ENCODE measurements at regions not wholly inside any gene's neighbourhood (a gene's known extent, or its start where the extent isn't known, plus 50 kb on each side); places are given as distances from the start of the nearest gene placed in this dataset.

DNA sequence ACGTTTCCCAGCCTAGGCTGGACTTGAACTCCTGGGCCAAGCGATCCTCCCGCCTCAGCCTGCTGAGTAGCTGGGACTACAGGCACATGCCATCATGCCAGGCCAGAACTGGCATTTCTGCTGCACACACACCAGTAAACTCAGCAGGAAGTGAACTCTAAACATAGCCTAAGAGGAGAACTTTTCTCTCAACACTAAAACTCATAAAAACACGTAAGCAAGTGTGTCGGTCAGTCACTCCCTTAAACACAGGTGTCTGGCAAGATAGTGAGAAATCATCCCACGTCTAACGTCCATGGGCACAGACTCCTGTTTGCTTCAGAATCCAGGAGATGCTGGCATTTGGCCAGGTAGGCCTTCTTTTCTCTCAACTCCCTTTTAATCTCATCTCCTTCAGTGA lies 104.8 kb downstream of the RPL27A start:
- no TSS peak for BruUV-seq (replicated peaks)
- no peak overlapping the region for H3K4me2 ChIP-seq (ENCODE audit: low read length)
- intact Hi-C loops (cut with micrococcal nuclease; ENCODE audit: unreplicated experiment), result no loop called here
- no peaks in the 10 kb centered on the region for H4K20me1 ChIP-seq (ENCODE audit: insufficient read depth, low read length)
- TF ChIP-seq CTCF (conservative IDR thresholded peaks at IDR 0.05; ENCODE audit: low read length), result no peak
- no peak for TF ChIP-seq EZH2phosphoT487 (IDR thresholded peaks at IDR 0.05; ENCODE audit: borderline replicate concordance, low read depth, low read length)
- no peaks in the 10 kb centered on the region for H3K9me2 ChIP-seq (ENCODE audit: insufficient read depth, low read length)
- DNase-seq (ENCODE audit: low spot score), result no peak
- no peaks in the 10 kb centered on the region for H3K9me3 ChIP-seq (ENCODE audit: low read length)
- H2AFZ ChIP-seq (ENCODE audit: low read length), result no peak overlapping the region
- ChIA-PET CTCF (ENCODE audit: unreplicated experiment) (no interaction called here), POLR2A (no interaction called here)
- no peaks in the 10 kb centered on the region for H3K4me1 ChIP-seq (ENCODE audit: insufficient read depth, low read length, poor library complexity, severe bottlenecking)
- H3K4me3 ChIP-seq (ENCODE audit: low read depth, low read length, poor library complexity, severe bottlenecking), result no peak overlapping the region
- no peaks in the 10 kb centered on the region for H3K36me3 ChIP-seq (ENCODE audit: insufficient read depth, low read length)
- H3K79me2 ChIP-seq (ENCODE audit: insufficient read depth, low read depth, low read length), result no peaks in the 10 kb centered on the region
- H3K27ac ChIP-seq (ENCODE audit: low read depth, low read length, poor library complexity, severe bottlenecking), result no peak overlapping the region

DNA sequence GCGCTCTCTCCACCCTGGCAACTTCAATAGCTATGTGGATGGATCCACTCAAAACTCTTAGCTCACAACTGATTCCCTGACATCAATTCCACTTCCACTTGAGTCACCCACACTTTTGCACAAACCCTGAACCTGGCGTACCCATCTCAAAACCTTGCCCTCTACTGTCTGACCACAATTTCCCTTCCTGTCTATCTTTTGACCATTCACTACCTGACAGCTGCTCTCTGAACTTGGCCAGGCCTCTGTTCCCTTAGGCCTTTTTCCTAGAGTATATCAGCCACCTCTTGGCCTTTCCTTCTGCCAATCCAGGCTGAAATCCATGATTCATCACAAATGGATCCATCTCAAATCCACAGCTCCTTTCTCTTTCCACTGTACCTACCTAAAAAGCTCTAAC lies 106.0 kb downstream of the RPL27A start:
- POLR2A ChIA-PET, result interaction anchor here (0.6 to 1.0 kb wide), 2 partner anchors 74 to 110 kb away, joined by 3 read pairs; no protein-coding TSS in a partner anchor
- Histone ChIP-seq H3K4me3 (ENCODE audit: low read depth, low read length, poor library complexity, severe bottlenecking) (no peak overlapping the region), H3K4me1 (ENCODE audit: insufficient read depth, low read length, poor library complexity, severe bottlenecking) (no peaks in the 10 kb centered on the region), H3K4me2 (ENCODE audit: low read length) (no peak overlapping the region), H3K79me2 (ENCODE audit: insufficient read depth, low read depth, low read length) (no peaks in the 10 kb centered on the region), H3K9me2 (ENCODE audit: insufficient read depth, low read length) (no peaks in the 10 kb centered on the region), H3K36me3 (ENCODE audit: insufficient read depth, low read length) (no peaks in the 10 kb centered on the region), H4K20me1 (ENCODE audit: insufficient read depth, low read length) (no peaks in the 10 kb centered on the region), H3K27ac (ENCODE audit: low read depth, low read length, poor library complexity, severe bottlenecking) (no peak overlapping the region), H2AFZ (ENCODE audit: low read length) (no peak overlapping the region), H3K9me3 (ENCODE audit: low read length) (no peaks in the 10 kb centered on the region)
- TF ChIP-seq CTCF (conservative IDR thresholded peaks at IDR 0.05; ENCODE audit: low read length) (no peak), EZH2phosphoT487 (IDR thresholded peaks at IDR 0.05; ENCODE audit: borderline replicate concordance, low read depth, low read length) (no peak)
- CTCF ChIA-PET (ENCODE audit: unreplicated experiment), result no interaction called here
- no peak for DNase-seq (ENCODE audit: low spot score)
- intact Hi-C loops (cut with micrococcal nuclease; ENCODE audit: unreplicated experiment), result no loop called here
- no TSS peak for BruUV-seq (replicated peaks)

GRCh38 chr11:8789864-8790263 lies 107.3 kb downstream of the RPL27A start:
- H3K9me2 ChIP-seq (ENCODE audit: insufficient read depth, low read length), result no peaks in the 10 kb centered on the region
- no peak overlapping the region for H3K4me2 ChIP-seq (ENCODE audit: low read length)
- H3K4me1 ChIP-seq (ENCODE audit: insufficient read depth, low read length, poor library complexity, severe bottlenecking), result no peaks in the 10 kb centered on the region
- DNase-seq (ENCODE audit: low spot score), result no peak
- intact Hi-C loops (cut with micrococcal nuclease; ENCODE audit: unreplicated experiment), result no loop called here
- no TSS peak for BruUV-seq (replicated peaks)
- no peak overlapping the region for H2AFZ ChIP-seq (ENCODE audit: low read length)
- no peaks in the 10 kb centered on the region for H3K9me3 ChIP-seq (ENCODE audit: low read length)
- ChIA-PET POLR2A (no interaction called here), CTCF (ENCODE audit: unreplicated experiment) (no interaction called here)
- no peaks in the 10 kb centered on the region for H3K79me2 ChIP-seq (ENCODE audit: insufficient read depth, low read depth, low read length)
- no peak overlapping the region for H3K27ac ChIP-seq (ENCODE audit: low read depth, low read length, poor library complexity, severe bottlenecking)
- H3K36me3 ChIP-seq (ENCODE audit: insufficient read depth, low read length), result no peaks in the 10 kb centered on the region
- H3K4me3 ChIP-seq (ENCODE audit: low read depth, low read length, poor library complexity, severe bottlenecking), result no peak overlapping the region
- H4K20me1 ChIP-seq (ENCODE audit: insufficient read depth, low read length), result no peaks in the 10 kb centered on the region
- TF ChIP-seq CTCF (conservative IDR thresholded peaks at IDR 0.05; ENCODE audit: low read length), result no peak
- no peak for TF ChIP-seq EZH2phosphoT487 (IDR thresholded peaks at IDR 0.05; ENCODE audit: borderline replicate concordance, low read depth, low read length)

Measured in OCI-LY7 (cell line).